HepG2 (cell line): ENCODE measurements at regions not wholly inside any gene's neighbourhood (a gene's known extent, or its start where the extent isn't known, plus 50 kb on each side); places are given as distances from the start of the nearest gene placed in this dataset.
A peak's percentile ranks its signal among the peaks of the same experiment; 100 is the strongest.

Experiments used
- IRF2 ChIP-seq: IDR thresholded peaks from 2 replicates; pipeline ENCODE4 v1.6.1; 2018; ENCODE audit warnings: missing genetic modification reagents, missing compliant biosample characterization
- KDM5A ChIP-seq: fragments of 200-600 bp; sonication (generic); IDR thresholded peaks from 2 replicates; pipeline ENCODE4 v1.7.0; 2018; ENCODE audit warnings: antibody characterized with exemption, mild to moderate bottlenecking, low read length, borderline replicate concordance
- KLF13 ChIP-seq: sonication (generic); formaldehyde crosslinking; IDR thresholded peaks from 2 replicates; pipeline ENCODE4 v1.4.0; 2020; ENCODE audit warnings: mild to moderate bottlenecking, missing genetic modification reagents
- RELA ChIP-seq: sonication (generic); formaldehyde crosslinking; IDR thresholded peaks from 2 replicates; pipeline ENCODE4 v1.4.0; 2020; ENCODE audit warnings: missing genetic modification reagents
- SNAPC2 ChIP-seq: sonication (generic); formaldehyde crosslinking; IDR thresholded peaks from 2 replicates; pipeline ENCODE4 v1.8.1; 2022; ENCODE audit warnings: mild to moderate bottlenecking, missing genetic modification reagents
- ZFAT ChIP-seq: sonication (generic); formaldehyde crosslinking; conservative IDR thresholded peaks from 2 replicates; pipeline ENCODE4 v1.8.1; 2023; ENCODE audit warnings: missing genetic modification reagents, inconsistent platforms
- ZFP36L2 ChIP-seq: sonication (generic); formaldehyde crosslinking; IDR thresholded peaks from 2 replicates; pipeline ENCODE4 v1.4.0; 2020; ENCODE audit warnings: missing genetic modification reagents
- TF ChIP-seq, protein P1 (sequence below): sonication (generic); formaldehyde crosslinking; IDR thresholded peaks from 2 replicates; pipeline ENCODE4 v1.4.0; 2020; ENCODE audit warnings: missing genetic modification reagents, borderline replicate concordance
- TF ChIP-seq, protein P2 (sequence below): sonication (generic); formaldehyde crosslinking; IDR thresholded peaks from 2 replicates; pipeline ENCODE4 v1.8.1; 2022; ENCODE audit warnings: low read depth, mild to moderate bottlenecking, missing genetic modification reagents
- TF ChIP-seq, protein P3 (sequence below): sonication (generic); formaldehyde crosslinking; IDR thresholded peaks from 2 replicates; pipeline ENCODE4 v1.9.0; 2021; ENCODE audit warnings: mild to moderate bottlenecking, missing genetic modification reagents
- TF ChIP-seq, protein P4 (sequence below): IDR thresholded peaks from 2 replicates; pipeline ENCODE4 v1.6.1; 2012; ENCODE audit warnings: inconsistent platforms
- TF ChIP-seq, protein P5 (sequence below): sonication (generic); formaldehyde crosslinking; IDR thresholded peaks from 2 replicates; pipeline ENCODE4 v1.5.0; 2020; ENCODE audit warnings: missing genetic modification reagents
- TF ChIP-seq, protein P6 (sequence below): IDR thresholded peaks from 2 replicates; pipeline ENCODE4 v1.6.1; 2016; ENCODE audit warnings: low read depth, control low read depth

DNA sequence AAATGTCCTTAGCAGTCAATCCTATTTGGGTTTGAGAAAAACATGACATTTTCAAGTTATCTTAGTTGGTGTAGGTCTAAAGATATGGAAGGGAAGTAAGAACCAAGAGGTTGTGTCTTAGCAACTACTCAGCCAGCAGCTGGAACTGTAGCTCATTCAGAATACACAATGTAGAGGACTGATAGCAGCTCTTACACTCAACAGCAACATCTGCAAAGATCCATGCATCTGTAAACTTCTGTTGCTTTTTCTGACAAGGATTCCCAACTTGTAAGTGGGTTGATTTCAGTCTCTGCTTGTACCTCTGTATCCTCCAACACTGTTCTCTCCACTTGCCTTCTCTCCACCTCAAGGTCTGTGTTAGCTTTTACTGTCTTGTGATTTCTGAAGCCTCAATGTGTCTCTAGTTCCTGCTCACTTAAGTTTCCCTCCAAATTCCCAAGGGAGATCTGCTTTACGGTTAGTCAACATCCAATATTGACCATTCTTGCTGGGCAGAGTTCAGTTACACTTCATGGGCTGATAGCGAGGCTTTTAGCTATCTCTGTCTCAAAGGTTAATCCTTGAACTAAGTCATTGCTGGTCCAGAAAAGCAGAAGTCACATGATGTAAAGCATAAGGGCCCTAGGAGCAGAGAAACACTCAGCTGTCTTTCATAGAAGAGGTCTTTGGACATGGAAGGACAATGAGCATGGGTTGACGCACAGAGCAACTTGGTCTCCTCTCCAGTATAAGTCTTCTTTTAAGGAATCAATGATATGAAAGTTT, 71.6 kb upstream of the LGSN start (continued):
- TF ChIP-seq, protein P1, sequence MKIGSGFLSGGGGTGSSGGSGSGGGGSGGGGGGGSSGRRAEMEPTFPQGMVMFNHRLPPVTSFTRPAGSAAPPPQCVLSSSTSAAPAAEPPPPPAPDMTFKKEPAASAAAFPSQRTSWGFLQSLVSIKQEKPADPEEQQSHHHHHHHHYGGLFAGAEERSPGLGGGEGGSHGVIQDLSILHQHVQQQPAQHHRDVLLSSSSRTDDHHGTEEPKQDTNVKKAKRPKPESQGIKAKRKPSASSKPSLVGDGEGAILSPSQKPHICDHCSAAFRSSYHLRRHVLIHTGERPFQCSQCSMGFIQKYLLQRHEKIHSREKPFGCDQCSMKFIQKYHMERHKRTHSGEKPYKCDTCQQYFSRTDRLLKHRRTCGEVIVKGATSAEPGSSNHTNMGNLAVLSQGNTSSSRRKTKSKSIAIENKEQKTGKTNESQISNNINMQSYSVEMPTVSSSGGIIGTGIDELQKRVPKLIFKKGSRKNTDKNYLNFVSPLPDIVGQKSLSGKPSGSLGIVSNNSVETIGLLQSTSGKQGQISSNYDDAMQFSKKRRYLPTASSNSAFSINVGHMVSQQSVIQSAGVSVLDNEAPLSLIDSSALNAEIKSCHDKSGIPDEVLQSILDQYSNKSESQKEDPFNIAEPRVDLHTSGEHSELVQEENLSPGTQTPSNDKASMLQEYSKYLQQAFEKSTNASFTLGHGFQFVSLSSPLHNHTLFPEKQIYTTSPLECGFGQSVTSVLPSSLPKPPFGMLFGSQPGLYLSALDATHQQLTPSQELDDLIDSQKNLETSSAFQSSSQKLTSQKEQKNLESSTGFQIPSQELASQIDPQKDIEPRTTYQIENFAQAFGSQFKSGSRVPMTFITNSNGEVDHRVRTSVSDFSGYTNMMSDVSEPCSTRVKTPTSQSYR (CRISPR knock-in tag) = peak; percentile 76; the same call in 1 of the 2 replicates
- TF ChIP-seq ZFP36L2 (no peak), RELA (CRISPR knock-in tag) (no peak), ZFAT (CRISPR knock-in tag) (no peak), KDM5A (no peak; the same call in 1 of the 2 replicates), KLF13 (CRISPR knock-in tag) (no peak), IRF2 (CRISPR knock-in tag) (peak; percentile 98), SNAPC2 (CRISPR knock-in tag) (peak; percentile 35; the same call in 1 of the 2 replicates)
- TF ChIP-seq, protein P2, sequence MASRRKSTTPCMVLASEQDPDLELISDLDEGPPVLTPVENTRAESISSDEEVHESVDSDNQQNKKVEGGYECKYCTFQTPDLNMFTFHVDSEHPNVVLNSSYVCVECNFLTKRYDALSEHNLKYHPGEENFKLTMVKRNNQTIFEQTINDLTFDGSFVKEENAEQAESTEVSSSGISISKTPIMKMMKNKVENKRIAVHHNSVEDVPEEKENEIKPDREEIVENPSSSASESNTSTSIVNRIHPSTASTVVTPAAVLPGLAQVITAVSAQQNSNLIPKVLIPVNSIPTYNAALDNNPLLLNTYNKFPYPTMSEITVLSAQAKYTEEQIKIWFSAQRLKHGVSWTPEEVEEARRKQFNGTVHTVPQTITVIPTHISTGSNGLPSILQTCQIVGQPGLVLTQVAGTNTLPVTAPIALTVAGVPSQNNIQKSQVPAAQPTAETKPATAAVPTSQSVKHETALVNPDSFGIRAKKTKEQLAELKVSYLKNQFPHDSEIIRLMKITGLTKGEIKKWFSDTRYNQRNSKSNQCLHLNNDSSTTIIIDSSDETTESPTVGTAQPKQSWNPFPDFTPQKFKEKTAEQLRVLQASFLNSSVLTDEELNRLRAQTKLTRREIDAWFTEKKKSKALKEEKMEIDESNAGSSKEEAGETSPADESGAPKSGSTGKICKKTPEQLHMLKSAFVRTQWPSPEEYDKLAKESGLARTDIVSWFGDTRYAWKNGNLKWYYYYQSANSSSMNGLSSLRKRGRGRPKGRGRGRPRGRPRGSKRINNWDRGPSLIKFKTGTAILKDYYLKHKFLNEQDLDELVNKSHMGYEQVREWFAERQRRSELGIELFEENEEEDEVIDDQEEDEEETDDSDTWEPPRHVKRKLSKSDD (CRISPR knock-in tag) = peak; percentile 67; the same call in 1 of the 2 replicates
- TF ChIP-seq, protein P3, sequence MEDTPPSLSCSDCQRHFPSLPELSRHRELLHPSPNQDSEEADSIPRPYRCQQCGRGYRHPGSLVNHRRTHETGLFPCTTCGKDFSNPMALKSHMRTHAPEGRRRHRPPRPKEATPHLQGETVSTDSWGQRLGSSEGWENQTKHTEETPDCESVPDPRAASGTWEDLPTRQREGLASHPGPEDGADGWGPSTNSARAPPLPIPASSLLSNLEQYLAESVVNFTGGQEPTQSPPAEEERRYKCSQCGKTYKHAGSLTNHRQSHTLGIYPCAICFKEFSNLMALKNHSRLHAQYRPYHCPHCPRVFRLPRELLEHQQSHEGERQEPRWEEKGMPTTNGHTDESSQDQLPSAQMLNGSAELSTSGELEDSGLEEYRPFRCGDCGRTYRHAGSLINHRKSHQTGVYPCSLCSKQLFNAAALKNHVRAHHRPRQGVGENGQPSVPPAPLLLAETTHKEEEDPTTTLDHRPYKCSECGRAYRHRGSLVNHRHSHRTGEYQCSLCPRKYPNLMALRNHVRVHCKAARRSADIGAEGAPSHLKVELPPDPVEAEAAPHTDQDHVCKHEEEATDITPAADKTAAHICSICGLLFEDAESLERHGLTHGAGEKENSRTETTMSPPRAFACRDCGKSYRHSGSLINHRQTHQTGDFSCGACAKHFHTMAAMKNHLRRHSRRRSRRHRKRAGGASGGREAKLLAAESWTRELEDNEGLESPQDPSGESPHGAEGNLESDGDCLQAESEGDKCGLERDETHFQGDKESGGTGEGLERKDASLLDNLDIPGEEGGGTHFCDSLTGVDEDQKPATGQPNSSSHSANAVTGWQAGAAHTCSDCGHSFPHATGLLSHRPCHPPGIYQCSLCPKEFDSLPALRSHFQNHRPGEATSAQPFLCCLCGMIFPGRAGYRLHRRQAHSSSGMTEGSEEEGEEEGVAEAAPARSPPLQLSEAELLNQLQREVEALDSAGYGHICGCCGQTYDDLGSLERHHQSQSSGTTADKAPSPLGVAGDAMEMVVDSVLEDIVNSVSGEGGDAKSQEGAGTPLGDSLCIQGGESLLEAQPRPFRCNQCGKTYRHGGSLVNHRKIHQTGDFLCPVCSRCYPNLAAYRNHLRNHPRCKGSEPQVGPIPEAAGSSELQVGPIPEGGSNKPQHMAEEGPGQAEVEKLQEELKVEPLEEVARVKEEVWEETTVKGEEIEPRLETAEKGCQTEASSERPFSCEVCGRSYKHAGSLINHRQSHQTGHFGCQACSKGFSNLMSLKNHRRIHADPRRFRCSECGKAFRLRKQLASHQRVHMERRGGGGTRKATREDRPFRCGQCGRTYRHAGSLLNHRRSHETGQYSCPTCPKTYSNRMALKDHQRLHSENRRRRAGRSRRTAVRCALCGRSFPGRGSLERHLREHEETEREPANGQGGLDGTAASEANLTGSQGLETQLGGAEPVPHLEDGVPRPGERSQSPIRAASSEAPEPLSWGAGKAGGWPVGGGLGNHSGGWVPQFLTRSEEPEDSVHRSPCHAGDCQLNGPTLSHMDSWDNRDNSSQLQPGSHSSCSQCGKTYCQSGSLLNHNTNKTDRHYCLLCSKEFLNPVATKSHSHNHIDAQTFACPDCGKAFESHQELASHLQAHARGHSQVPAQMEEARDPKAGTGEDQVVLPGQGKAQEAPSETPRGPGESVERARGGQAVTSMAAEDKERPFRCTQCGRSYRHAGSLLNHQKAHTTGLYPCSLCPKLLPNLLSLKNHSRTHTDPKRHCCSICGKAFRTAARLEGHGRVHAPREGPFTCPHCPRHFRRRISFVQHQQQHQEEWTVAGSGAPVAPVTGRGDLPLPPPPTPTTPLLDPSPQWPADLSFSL = no peak
- TF ChIP-seq, protein P4, sequence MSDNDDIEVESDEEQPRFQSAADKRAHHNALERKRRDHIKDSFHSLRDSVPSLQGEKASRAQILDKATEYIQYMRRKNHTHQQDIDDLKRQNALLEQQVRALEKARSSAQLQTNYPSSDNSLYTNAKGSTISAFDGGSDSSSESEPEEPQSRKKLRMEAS = peak; percentile 98
- TF ChIP-seq, protein P5, sequence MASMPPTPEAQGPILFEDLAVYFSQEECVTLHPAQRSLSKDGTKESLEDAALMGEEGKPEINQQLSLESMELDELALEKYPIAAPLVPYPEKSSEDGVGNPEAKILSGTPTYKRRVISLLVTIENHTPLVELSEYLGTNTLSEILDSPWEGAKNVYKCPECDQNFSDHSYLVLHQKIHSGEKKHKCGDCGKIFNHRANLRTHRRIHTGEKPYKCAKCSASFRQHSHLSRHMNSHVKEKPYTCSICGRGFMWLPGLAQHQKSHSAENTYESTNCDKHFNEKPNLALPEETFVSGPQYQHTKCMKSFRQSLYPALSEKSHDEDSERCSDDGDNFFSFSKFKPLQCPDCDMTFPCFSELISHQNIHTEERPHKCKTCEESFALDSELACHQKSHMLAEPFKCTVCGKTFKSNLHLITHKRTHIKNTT (CRISPR knock-in tag) = no peak
- TF ChIP-seq, protein P6, sequence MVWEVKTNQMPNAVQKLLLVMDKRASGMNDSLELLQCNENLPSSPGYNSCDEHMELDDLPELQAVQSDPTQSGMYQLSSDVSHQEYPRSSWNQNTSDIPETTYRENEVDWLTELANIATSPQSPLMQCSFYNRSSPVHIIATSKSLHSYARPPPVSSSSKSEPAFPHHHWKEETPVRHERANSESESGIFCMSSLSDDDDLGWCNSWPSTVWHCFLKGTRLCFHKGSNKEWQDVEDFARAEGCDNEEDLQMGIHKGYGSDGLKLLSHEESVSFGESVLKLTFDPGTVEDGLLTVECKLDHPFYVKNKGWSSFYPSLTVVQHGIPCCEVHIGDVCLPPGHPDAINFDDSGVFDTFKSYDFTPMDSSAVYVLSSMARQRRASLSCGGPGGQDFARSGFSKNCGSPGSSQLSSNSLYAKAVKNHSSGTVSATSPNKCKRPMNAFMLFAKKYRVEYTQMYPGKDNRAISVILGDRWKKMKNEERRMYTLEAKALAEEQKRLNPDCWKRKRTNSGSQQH (CRISPR knock-in tag) = peak; percentile 89; the same call in 1 of the 2 replicates
